ENCODE measurements at regions not wholly inside any gene's neighbourhood (a gene's known extent, or its start where the extent isn't known, plus 50 kb on each side); places are given as distances from the start of the nearest gene placed in this dataset.

DNA sequence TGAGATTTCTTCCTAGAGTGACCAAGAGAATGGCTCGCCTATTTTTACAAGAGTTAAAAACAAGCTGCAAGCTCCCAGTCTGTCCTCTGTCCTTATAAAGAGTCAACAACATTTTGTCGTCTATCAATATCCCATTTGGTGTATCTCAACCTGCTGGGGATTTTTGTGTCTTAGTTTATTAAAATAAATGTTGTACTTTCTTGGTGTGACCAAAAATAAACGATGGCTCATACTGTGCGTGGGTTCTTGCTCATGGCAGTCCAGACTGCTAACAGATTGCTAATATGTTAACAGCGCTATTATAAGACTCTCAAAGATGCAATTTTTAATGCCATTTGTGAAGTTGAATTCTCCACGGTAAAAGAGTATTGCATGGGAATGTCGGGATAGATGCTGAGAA, 569.9 kb downstream of the GABRG2 start:
- Histone ChIP-seq H3K4me3 (no peak overlapping the region), H3K27ac (no peak overlapping the region)
- DNase-seq (ENCODE audit: low spot score), result no peak
- no peak for TF ChIP-seq CTCF (IDR thresholded peaks at IDR 0.05)

GRCh38 chr5:162638849-162639248, 571.3 kb downstream of the GABRG2 start:
- no peak for TF ChIP-seq CTCF (IDR thresholded peaks at IDR 0.05)
- Histone ChIP-seq H3K27ac (no peak overlapping the region), H3K4me3 (no peak overlapping the region)
- DNase-seq (ENCODE audit: low spot score), result no peak

DNA sequence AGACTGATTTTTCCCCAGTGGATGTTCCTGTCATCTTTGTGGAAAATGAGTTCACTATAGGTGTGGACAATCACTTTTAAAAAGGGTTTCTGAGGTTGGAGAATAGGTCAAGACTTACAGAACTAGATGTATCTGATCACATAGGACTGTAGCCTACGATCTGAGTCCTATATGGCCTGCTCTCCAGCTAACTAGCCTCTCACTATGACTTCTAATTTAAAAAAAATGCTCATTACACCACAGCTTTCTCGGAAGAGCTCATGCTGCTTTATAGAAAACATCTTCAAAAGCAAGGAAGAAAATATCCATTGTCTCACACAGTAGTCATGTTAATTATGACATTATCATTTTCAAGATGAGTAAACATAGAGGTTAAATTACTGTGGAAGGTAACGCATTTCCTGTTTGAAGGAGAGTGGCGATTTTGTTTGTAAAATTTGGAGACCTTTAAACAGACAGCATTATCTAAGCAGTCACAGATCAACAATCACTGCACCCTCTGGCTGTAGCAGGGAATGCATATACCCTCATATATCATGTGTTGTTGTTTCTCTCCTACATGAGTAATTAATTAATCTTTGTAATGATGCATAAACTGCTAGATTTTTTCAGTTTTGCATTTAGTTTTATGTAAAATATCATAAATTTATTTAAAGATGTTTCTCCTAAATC, 573.7 kb downstream of the GABRG2 start:
- Histone ChIP-seq H3K4me3 (no peak overlapping the region), H3K27ac (no peak overlapping the region)
- DNase-seq (ENCODE audit: low spot score), result no peak
- no peak for TF ChIP-seq CTCF (IDR thresholded peaks at IDR 0.05)

- no peak for DNase-seq (ENCODE audit: low spot score)
- Histone ChIP-seq H3K27ac (no peak overlapping the region), H3K4me3 (no peak overlapping the region)
- no peak for TF ChIP-seq CTCF (IDR thresholded peaks at IDR 0.05)
These were observed 587.3 kb downstream of the GABRG2 start for GRCh38 chr5:162654661-162655405.

- DNase-seq (ENCODE audit: low spot score), result no peak
- Histone ChIP-seq H3K27ac (no peak overlapping the region), H3K4me3 (no peak overlapping the region)
- no peak for TF ChIP-seq CTCF (IDR thresholded peaks at IDR 0.05)
These were observed 589.5 kb downstream of the GABRG2 start for GRCh38 chr5:162657076-162657475.

- no peak for TF ChIP-seq CTCF (IDR thresholded peaks at IDR 0.05)
- no peak for DNase-seq (ENCODE audit: low spot score)
- Histone ChIP-seq H3K4me3 (no peak overlapping the region), H3K27ac (no peak overlapping the region)
These were observed 597.3 kb downstream of the GABRG2 start for GRCh38 chr5:162664846-162665245.

GRCh38 chr5:162668926-162669325, 601.4 kb downstream of the GABRG2 start:
- no peak for TF ChIP-seq CTCF (IDR thresholded peaks at IDR 0.05)
- no peak overlapping the region for H3K27ac ChIP-seq
- no peak for DNase-seq (ENCODE audit: low spot score)
- no peak overlapping the region for H3K4me3 ChIP-seq
